ENCODE measurements at regions not wholly inside any gene's neighbourhood (a gene's known extent, or its start where the extent isn't known, plus 50 kb on each side); places are given as distances from the start of the nearest gene placed in this dataset.

DNA sequence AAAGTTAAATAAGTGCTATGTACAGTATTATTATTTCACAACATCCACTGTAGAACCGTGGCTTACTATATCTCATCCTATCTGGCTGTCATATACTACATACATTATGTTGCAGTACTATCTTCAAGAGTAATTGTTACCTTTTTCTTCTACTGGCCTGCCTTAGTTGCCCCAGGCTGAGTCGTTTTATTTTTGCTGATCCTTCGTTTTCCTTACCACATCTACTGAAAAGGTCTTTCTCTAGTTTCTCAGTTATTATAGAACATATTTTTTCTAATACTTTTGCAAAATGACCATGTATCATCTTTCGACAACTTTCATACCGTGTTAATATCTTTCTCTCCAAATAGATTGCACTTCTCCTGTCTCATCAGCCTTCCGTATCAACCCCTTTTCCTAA lies 523.1 kb downstream of the SOX5 start:
- TF ChIP-seq, protein P1, sequence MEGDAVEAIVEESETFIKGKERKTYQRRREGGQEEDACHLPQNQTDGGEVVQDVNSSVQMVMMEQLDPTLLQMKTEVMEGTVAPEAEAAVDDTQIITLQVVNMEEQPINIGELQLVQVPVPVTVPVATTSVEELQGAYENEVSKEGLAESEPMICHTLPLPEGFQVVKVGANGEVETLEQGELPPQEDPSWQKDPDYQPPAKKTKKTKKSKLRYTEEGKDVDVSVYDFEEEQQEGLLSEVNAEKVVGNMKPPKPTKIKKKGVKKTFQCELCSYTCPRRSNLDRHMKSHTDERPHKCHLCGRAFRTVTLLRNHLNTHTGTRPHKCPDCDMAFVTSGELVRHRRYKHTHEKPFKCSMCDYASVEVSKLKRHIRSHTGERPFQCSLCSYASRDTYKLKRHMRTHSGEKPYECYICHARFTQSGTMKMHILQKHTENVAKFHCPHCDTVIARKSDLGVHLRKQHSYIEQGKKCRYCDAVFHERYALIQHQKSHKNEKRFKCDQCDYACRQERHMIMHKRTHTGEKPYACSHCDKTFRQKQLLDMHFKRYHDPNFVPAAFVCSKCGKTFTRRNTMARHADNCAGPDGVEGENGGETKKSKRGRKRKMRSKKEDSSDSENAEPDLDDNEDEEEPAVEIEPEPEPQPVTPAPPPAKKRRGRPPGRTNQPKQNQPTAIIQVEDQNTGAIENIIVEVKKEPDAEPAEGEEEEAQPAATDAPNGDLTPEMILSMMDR (conservative IDR thresholded peaks at IDR 0.05; ENCODE audit: low read length): no peak
- TF ChIP-seq EZH2phosphoT487 (IDR thresholded peaks at IDR 0.05; ENCODE audit: borderline replicate concordance): no peak
- no peaks in the 10 kb centered on the region for H3K79me2 ChIP-seq (ENCODE audit: insufficient read depth, low read length)
- H3K36me3 ChIP-seq (ENCODE audit: insufficient read depth, low read length): no peaks in the 10 kb centered on the region
- H2AFZ ChIP-seq (ENCODE audit: low read length): no peak overlapping the region
- H3K4me3 ChIP-seq (ENCODE audit: low read length, poor library complexity, severe bottlenecking): no peak overlapping the region
- no peak overlapping the region for H3K9ac ChIP-seq (ENCODE audit: low read depth, low read length, poor library complexity, severe bottlenecking)
- no peaks in the 10 kb centered on the region for H3K9me2 ChIP-seq (replicated peaks; ENCODE audit: low read depth, low read length)
- no peaks in the 10 kb centered on the region for H3K27me3 ChIP-seq (ENCODE audit: insufficient read depth, low read length, poor library complexity, severe bottlenecking)
- H3K4me1 ChIP-seq (ENCODE audit: insufficient read depth, low read length, poor library complexity, severe bottlenecking): peaks cover 9% of the 10 kb centered on the region
- no peaks in the 10 kb centered on the region for H4K20me1 ChIP-seq (ENCODE audit: insufficient read depth, low read length, poor library complexity, severe bottlenecking)
- H3F3A ChIP-seq (ENCODE audit: low read depth): no peaks in the 10 kb centered on the region
- H3K4me2 ChIP-seq (ENCODE audit: low read depth, low read length, poor library complexity, severe bottlenecking): no peak overlapping the region
- no peaks in the 10 kb centered on the region for H3K9me3 ChIP-seq (ENCODE audit: insufficient read depth, low read depth, low read length)

DNA sequence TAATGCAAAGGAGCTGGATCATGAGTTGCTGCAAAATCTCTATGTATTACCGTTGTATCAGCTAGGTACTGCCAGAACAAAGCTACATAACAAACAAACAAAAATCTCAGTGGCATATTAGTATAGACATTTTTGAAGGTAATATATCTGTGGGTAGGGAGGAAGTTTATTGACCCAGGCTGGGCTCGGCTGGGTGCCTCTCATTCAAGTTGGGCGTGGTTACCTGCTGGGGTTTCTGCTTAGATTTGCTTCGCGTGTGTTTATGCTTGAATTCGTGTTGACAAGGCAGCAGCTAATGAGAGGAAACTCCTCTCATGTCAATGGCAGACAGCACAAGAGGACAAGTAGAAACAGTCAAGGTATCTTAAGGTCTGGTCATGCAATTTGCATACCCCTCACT lies 520.7 kb downstream of the SOX5 start:
- no peak overlapping the region for H3K4me3 ChIP-seq (ENCODE audit: low read length, poor library complexity, severe bottlenecking)
- H3K9ac ChIP-seq (ENCODE audit: low read depth, low read length, poor library complexity, severe bottlenecking): no peak overlapping the region
- H3K9me3 ChIP-seq (ENCODE audit: insufficient read depth, low read depth, low read length): no peaks in the 10 kb centered on the region
- H3F3A ChIP-seq (ENCODE audit: low read depth): no peaks in the 10 kb centered on the region
- H3K36me3 ChIP-seq (ENCODE audit: insufficient read depth, low read length): no peaks in the 10 kb centered on the region
- no peak overlapping the region for H2AFZ ChIP-seq (ENCODE audit: low read length)
- no peak overlapping the region for H3K4me2 ChIP-seq (ENCODE audit: low read depth, low read length, poor library complexity, severe bottlenecking)
- H4K20me1 ChIP-seq (ENCODE audit: insufficient read depth, low read length, poor library complexity, severe bottlenecking): no peaks in the 10 kb centered on the region
- peaks cover 15% of the 10 kb centered on the region for H3K4me1 ChIP-seq (ENCODE audit: insufficient read depth, low read length, poor library complexity, severe bottlenecking)
- no peaks in the 10 kb centered on the region for H3K9me2 ChIP-seq (replicated peaks; ENCODE audit: low read depth, low read length)
- no peaks in the 10 kb centered on the region for H3K79me2 ChIP-seq (ENCODE audit: insufficient read depth, low read length)
- H3K27me3 ChIP-seq (ENCODE audit: insufficient read depth, low read length, poor library complexity, severe bottlenecking): no peaks in the 10 kb centered on the region
- TF ChIP-seq, protein P1 (conservative IDR thresholded peaks at IDR 0.05; ENCODE audit: low read length): no peak
- no peak for TF ChIP-seq EZH2phosphoT487 (IDR thresholded peaks at IDR 0.05; ENCODE audit: borderline replicate concordance)

DNA sequence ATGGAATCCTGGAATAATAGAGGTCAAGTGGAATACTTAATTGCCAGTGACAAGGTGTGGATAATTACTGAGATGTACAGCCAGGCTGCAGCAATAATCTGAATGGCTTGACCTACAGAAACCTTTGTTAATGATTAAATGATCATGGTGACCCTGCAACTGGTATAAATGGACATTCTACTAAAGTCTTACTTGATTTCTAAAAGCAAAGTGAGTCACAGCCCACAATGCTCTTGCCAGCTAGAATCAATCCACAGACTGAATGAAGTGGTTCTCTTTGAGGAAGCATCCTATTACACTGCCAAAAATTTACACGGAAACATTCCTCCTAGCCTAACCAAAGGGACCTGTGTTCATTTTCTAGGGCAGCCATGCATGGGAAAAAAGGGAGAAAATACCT lies 518.5 kb downstream of the SOX5 start:
- Histone ChIP-seq H3K27me3 (ENCODE audit: insufficient read depth, low read length, poor library complexity, severe bottlenecking) (no peaks in the 10 kb centered on the region), H3K79me2 (ENCODE audit: insufficient read depth, low read length) (no peaks in the 10 kb centered on the region), H3K9me3 (ENCODE audit: insufficient read depth, low read depth, low read length) (no peaks in the 10 kb centered on the region), H2AFZ (ENCODE audit: low read length) (no peak overlapping the region), H3F3A (ENCODE audit: low read depth) (no peaks in the 10 kb centered on the region), H3K4me2 (ENCODE audit: low read depth, low read length, poor library complexity, severe bottlenecking) (no peak overlapping the region), H3K4me1 (ENCODE audit: insufficient read depth, low read length, poor library complexity, severe bottlenecking) (peaks cover 5% of the 10 kb centered on the region), H4K20me1 (ENCODE audit: insufficient read depth, low read length, poor library complexity, severe bottlenecking) (no peaks in the 10 kb centered on the region), H3K9ac (ENCODE audit: low read depth, low read length, poor library complexity, severe bottlenecking) (no peak overlapping the region), H3K36me3 (ENCODE audit: insufficient read depth, low read length) (no peaks in the 10 kb centered on the region), H3K4me3 (ENCODE audit: low read length, poor library complexity, severe bottlenecking) (no peak overlapping the region), H3K9me2 (replicated peaks; ENCODE audit: low read depth, low read length) (no peaks in the 10 kb centered on the region)
- TF ChIP-seq EZH2phosphoT487 (IDR thresholded peaks at IDR 0.05; ENCODE audit: borderline replicate concordance): no peak
- TF ChIP-seq, protein P1 (conservative IDR thresholded peaks at IDR 0.05; ENCODE audit: low read length): no peak

Data from Loucy (cell line).